HG02840 (cell line): ENCODE measurements at regions not wholly inside any gene's neighbourhood (a gene's known extent, or its start where the extent isn't known, plus 50 kb on each side); places are given as distances from the start of the nearest gene placed in this dataset.

ENCODE experiments used
- ATAC-seq: cut with Tn5 transposase; IDR thresholded peaks from one replicate; pipeline ENCODE4 v1.9.1; 2021; ENCODE audit warnings: mild to moderate bottlenecking, moderate library complexity, moderate number of reproducible peaks; ENCODE audit not compliant: unreplicated experiment, low FRiP score

- no peak for ATAC-seq
Measured at GRCh38 chr9:103894184-103894583, 199.9 kb upstream of the SMC2 start.

- ATAC-seq, result no peak
Measured at GRCh38 chr9:103898550-103898949, 195.6 kb upstream of the SMC2 start.

- no peak for ATAC-seq
Measured at GRCh38 chr9:103899866-103900265, 194.2 kb upstream of the SMC2 start.

- no peak for ATAC-seq
Measured at GRCh38 chr9:103900466-103900865, 193.6 kb upstream of the SMC2 start.

- no peak for ATAC-seq
Measured at GRCh38 chr9:103902263-103902662, 191.8 kb upstream of the SMC2 start.

- no peak for ATAC-seq
Measured at GRCh38 chr9:103904242-103904641, 189.9 kb upstream of the SMC2 start.

GRCh38 chr9:103913899-103914298, 180.2 kb upstream of the SMC2 start:
- no peak for ATAC-seq

- no peak for ATAC-seq
Measured at GRCh38 chr9:103919605-103920209, 174.4 kb upstream of the SMC2 start.

- no peak for ATAC-seq
Measured at GRCh38 chr9:103928442-103928841, 165.7 kb upstream of the SMC2 start.

GRCh38 chr9:103941104-103941503, 153.0 kb upstream of the SMC2 start:
- ATAC-seq, result no peak

- no peak for ATAC-seq
Measured at GRCh38 chr9:103942200-103942599, 151.9 kb upstream of the SMC2 start.

GRCh38 chr9:103942651-103943050, 151.5 kb upstream of the SMC2 start:
- ATAC-seq, result no peak

- no peak for ATAC-seq
Measured at GRCh38 chr9:103949096-103949495, 145.0 kb upstream of the SMC2 start.

GRCh38 chr9:103977163-103977562, 116.9 kb upstream of the SMC2 start:
- ATAC-seq, result no peak

GRCh38 chr9:103978396-103978795, 115.7 kb upstream of the SMC2 start:
- ATAC-seq, result no peak

GRCh38 chr9:103981912-103982311, 112.2 kb upstream of the SMC2 start:
- ATAC-seq, result no peak

GRCh38 chr9:103985077-103985476, 109.0 kb upstream of the SMC2 start:
- no peak for ATAC-seq

GRCh38 chr9:103988821-103989220, 105.3 kb upstream of the SMC2 start:
- ATAC-seq, result no peak

GRCh38 chr9:103990311-103990710, 103.8 kb upstream of the SMC2 start:
- ATAC-seq, result no peak

GRCh38 chr9:103991001-103991400, 103.1 kb upstream of the SMC2 start:
- ATAC-seq, result no peak

GRCh38 chr9:103991698-103992097, 102.4 kb upstream of the SMC2 start:
- peak; percentile 81 for ATAC-seq

GRCh38 chr9:103992938-103993579, 101.0 kb upstream of the SMC2 start:
- no peak for ATAC-seq
